AG09319 (cell line): ENCODE measurements at regions not wholly inside any gene's neighbourhood (a gene's known extent, or its start where the extent isn't known, plus 50 kb on each side); places are given as distances from the start of the nearest gene placed in this dataset.

Experiments used
- DNase-seq: peaks from one replicate; pipeline ENCODE4 v3.0.0-alpha.2; 2010; ENCODE audit warnings: low read depth; ENCODE audit errors: extremely low read depth
- CTCF ChIP-seq: IDR thresholded peaks from 2 replicates; pipeline ENCODE4 v1.5.1; 2011; ENCODE audit warnings: low read depth, mild to moderate bottlenecking, inconsistent platforms, low read length, moderate library complexity

GRCh38 chr1:36665478-36666080 is 182.9 kb upstream of the CSF3R start:
- no peak for DNase-seq
- no peak for TF ChIP-seq CTCF

- no peak for TF ChIP-seq CTCF
These were observed 182.0 kb upstream of the CSF3R start for GRCh38 chr1:36664571-36665287.

GRCh38 chr1:36663772-36664430 is 181.2 kb upstream of the CSF3R start:
- no peak for TF ChIP-seq CTCF
- DNase-seq, result no peak

More at GRCh38 chr1:36664571-36665287, 182.0 kb upstream of the CSF3R start:
- no peak for DNase-seq

GRCh38 chr1:36658838-36659237 is 176.1 kb upstream of the CSF3R start:
- no peak for TF ChIP-seq CTCF
- no peak for DNase-seq

- no peak for TF ChIP-seq CTCF
- no peak for DNase-seq
These were observed 175.1 kb upstream of the CSF3R start for GRCh38 chr1:36657826-36658225.

GRCh38 chr1:36656838-36657237 is 174.1 kb upstream of the CSF3R start:
- TF ChIP-seq CTCF, result no peak
- DNase-seq, result no peak

GRCh38 chr1:36656271-36656670 is 173.6 kb upstream of the CSF3R start:
- TF ChIP-seq CTCF, result no peak
- DNase-seq, result no peak
